GM21515 (cell line): ENCODE measurements at regions not wholly inside any gene's neighbourhood (a gene's known extent, or its start where the extent isn't known, plus 50 kb on each side); places are given as distances from the start of the nearest gene placed in this dataset.

Experiments used
- ATAC-seq: cut with Tn5 transposase; IDR thresholded peaks from one replicate; pipeline ENCODE4 v1.9.1; 2021; ENCODE audit not compliant: unreplicated experiment

DNA sequence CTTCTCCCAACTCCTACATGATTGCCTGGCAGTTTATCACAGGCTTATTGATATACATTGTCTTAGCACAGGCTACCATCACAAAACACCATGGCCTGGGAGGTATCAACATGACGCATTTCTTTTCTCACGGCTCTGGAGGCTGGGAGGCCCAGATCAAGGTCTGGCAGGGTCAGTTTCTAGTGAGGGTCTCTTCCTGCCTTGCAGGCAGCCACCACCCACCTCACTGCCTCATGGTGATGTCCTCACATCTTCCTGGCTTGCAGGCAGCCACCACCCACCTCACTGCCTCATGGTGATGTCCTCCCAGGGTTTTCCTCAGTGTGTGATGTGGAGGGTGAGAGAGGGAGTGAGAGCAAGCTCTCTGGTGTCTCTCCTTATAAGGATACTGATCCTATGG lies 599.3 kb upstream of the MKI67 start:
- ATAC-seq: no peak

GRCh38 chr10:128727114-128727513 lies 600.9 kb upstream of the MKI67 start:
- no peak for ATAC-seq

DNA sequence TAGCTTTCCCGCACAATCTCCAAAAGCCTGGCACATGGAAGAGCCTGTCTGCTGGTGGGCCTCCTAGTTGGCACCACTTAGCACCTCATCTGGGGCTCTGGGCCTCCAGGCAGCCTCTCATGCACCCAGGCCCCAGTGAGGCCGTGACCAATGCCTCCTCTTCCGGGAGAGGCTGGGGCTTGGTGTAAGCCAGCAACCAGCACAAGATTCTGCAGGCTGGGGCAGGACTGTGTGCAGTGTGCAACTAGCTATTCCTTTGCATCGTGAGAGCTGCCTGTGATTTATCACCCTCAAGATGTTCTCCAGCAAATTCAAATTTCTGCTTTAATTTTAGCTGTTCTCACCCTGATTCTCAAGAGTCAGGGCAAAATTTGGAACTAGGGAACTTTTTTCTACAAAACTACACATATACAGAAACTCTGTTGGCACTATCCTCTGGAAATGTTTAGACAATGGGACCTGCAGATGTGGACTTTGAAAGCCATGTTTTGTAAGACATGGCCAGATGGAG lies 603.7 kb upstream of the MKI67 start:
- ATAC-seq: no peak

GRCh38 chr10:128730922-128731321 lies 604.7 kb upstream of the MKI67 start:
- no peak for ATAC-seq

GRCh38 chr10:128734161-128734560 lies 607.9 kb upstream of the MKI67 start:
- no peak for ATAC-seq

- no peak for ATAC-seq
Measured at GRCh38 chr10:128734734-128735133, 608.5 kb upstream of the MKI67 start.

DNA sequence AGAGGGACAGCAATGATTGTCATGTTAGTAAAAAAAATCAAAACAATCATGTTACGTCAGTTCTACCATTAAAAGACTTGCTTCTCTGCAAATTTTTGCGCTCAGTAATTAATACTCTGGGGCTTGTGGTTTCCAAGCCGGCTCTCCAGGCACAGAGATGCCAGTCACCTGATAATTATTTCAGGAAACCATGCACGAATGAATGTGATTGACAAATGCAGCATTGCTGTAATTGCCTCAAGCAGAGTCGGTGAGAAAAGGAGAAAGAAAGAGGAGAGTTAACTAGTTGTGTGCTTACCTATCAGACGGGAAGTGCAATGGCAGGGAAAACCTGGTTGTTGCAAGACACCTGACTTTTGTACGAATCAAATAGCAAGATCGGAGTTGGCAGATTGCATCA lies 609.8 kb upstream of the MKI67 start:
- ATAC-seq: no peak

GRCh38 chr10:128738386-128738915 lies 612.2 kb upstream of the MKI67 start:
- no peak for ATAC-seq

DNA sequence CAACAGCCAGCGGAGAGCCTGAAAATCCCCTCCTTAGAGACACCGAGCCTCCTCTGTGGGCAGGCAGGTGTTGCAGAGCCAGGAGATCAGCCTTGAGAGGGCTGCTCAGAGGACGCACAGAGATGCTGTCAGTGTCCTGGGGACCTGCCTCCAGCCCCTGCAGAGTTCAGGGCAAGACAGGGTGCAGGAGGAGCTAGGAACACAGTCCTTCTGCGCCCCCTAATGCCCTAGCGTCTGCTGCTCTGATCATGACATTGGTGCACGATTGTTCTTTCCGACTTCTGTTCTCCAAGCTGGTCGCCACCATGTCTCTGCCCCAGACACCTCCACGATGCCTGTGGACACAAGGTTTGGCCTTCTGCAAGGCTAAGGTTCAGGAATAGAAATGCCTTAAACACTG lies 613.7 kb upstream of the MKI67 start:
- ATAC-seq: no peak

GRCh38 chr10:128741180-128741579 lies 615.0 kb upstream of the MKI67 start:
- no peak for ATAC-seq

- ATAC-seq: no peak
Measured at GRCh38 chr10:128741680-128742079, 615.5 kb upstream of the MKI67 start.

DNA sequence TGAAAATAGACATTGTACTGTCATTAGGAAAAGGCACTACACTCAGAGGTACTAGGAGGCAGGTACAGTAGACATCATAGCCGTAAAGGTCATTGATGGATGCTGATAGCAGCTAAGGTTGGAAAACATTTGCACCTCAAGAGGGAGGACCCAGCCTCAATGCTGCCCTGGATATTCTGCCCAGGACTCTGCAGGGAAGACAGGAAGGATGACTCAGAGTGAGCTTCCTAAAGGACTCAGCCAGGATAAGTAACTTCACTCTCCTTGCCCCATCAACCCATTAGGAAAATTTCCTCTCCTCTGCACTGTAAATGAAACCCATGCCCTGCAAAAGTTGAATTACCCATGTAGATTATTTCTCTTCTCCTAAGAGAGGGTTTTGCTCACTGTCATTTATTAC lies 617.9 kb upstream of the MKI67 start:
- no peak for ATAC-seq

- no peak for ATAC-seq
Measured at GRCh38 chr10:128744811-128745305, 618.6 kb upstream of the MKI67 start.

DNA sequence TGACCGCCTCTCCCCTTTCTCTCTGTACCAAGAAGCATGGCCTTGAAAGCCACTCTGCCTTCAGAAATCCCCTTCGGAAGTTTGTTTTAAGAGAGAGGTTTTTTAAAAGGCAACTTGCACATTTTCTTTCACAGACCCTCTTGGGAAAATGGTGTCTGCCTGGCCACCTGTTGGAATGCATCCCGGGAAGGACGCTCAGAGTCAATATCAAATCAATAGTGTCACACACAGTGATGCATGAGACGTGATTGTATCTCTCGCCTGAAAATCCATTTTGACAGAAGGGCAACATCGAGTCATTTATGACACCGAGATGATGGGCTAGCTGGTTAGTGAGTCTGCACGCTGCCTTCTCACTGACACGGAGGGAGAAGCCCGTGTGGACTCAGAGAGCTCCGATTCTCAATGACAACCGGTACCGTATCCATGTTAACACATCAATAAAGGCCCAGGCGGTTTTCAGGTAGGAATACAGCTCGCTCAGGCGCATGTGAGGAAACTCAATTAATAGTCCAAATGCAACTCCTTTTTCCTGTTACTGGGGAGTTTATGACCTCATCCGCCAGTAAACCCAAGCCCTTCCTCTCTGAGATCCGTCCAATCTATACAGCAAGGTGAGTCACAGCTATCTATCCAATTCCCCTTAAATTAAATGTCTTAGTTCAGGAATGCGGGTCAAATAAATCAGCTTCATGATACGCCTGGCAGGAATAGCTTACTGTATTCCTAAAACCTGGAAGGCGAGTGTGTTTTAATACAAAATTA lies 621.5 kb upstream of the MKI67 start:
- no peak for ATAC-seq

DNA sequence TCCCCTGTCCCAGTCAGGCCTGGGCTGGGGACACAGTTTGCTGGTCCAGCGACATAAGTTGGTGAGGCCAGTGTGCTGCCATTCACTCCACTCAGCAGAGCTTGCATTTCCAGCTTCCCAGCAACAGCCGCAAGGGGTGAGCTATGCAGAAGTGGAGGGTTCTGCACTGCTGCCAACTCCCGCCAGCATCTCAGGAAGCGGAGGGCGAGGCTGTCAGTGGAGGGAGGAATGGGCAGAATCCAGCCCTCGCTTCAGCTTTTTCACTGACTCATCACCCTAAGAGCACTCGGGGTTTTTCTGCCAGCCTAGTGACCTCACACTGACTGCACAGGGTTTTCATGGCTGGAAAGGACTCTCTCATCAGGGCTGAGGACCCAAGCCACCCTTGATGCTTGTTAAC lies 625.1 kb upstream of the MKI67 start:
- ATAC-seq: no peak

- no peak for ATAC-seq
Measured at GRCh38 chr10:128751851-128752250, 625.6 kb upstream of the MKI67 start.

DNA sequence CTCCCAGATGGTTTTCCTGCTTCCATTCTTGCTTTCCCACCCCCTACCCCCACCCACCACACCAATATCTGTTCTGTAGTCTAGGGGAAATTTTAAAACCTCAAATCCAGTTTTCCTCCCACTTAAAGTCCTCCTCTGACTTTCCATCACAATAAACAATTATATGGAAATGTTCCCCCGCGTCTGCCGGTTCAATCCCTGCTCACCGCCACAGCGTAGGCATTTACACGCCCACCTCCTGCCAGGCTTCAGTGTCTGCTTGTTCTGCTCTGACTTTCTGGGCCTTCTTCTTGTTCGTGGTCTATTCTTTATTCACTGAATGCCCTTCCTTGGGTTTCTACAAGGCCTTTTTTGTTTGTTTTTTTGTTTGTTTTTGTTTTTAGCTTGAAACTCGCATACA lies 633.0 kb upstream of the MKI67 start:
- no peak for ATAC-seq

GRCh38 chr10:128763588-128763987 lies 637.4 kb upstream of the MKI67 start:
- ATAC-seq: no peak

- ATAC-seq: no peak
Measured at GRCh38 chr10:128764190-128764589, 638.0 kb upstream of the MKI67 start.

DNA sequence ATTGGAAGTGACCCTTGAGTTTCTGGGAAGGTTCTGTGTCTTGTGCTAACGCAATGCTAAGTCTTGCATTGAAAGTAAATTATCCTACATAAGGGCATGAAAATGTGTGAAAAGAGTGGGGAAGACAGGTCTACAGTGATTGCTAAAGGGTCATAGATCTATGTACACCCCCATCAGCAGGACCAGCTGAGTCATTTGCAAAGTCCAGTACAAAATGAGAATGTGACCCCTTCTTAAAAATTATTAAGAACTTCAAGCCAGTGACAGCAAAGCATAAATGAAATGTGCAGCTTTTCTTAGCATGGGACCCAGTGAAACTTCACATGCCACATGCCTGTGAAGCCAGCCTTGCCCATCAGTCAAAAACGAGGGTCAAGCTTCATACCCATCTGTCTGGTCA lies 640.7 kb upstream of the MKI67 start:
- no peak for ATAC-seq

DNA sequence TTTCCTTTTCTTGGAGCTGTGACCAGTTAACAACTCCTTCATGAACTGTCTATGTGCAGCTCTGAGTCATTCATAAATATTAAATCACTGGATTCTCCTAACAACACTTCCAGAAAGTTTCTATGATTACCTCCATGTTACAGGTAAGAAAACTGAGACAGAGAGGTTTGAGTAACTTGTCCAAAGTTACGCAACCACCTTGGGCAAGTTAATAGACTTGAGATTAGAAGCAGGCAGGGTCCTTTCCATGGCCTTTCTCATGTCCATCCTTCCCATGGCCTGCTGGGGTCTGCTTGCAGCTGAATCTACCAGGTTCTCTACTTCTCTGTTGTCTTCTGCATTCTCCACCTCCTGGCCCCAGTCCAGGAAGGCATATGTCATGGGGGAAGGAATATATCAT lies 648.8 kb upstream of the MKI67 start:
- ATAC-seq: no peak

DNA sequence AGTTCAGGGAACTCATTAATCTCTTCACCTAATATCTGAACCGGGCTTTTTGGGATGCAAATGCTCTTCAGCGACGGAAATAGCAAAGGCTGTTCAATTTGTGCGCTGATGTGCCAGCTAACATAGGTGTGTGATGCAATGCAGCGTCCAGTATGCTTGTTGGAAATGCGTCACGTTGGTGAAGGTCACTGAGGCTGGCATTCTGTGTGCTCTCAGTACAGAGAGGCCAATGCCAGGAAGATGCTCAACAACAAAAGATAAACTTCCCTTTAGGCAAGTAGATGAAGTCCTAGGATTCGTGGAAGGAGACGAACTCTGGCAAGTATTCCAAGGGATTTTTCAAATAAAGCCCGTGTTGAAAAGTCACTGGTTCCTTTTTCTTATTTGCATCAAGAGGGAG lies 649.5 kb upstream of the MKI67 start:
- ATAC-seq: no peak
